Cardiac muscle cell (in vitro differentiated cells and primary cell): ENCODE measurements at regions not wholly inside any gene's neighbourhood (a gene's known extent, or its start where the extent isn't known, plus 50 kb on each side); places are given as distances from the start of the nearest gene placed in this dataset.
"Not testable (repeated sequence)": the region's sequence is repeated elsewhere in the genome, so short reads cannot be mapped to it uniquely, and the experiment has no call there.

Experiments used
- DNase-seq, 2 donors: peaks; one replicate each; pipeline versions ENCODE4 v3.0.0 to v3.0.0-alpha.2; 2010 to 2017; ENCODE audit warnings: low read depth in 1 of 2, low spot score in 1 of 2
- H3K27ac ChIP-seq: fragments of 200-600 bp; sonication (generic); 2 replicates; pipeline ENCODE4 v1.5.1; 2016
- H3K27me3 ChIP-seq: fragments of 200-600 bp; sonication (generic); 2 replicates; pipeline ENCODE4 v1.6.0; 2016; ENCODE audit warnings: control low read depth
- H3K36me3 ChIP-seq: fragments of 200-600 bp; sonication (generic); 2 replicates; pipeline ENCODE4 v1.5.1; 2016; ENCODE audit warnings: control low read depth
- H3K4me1 ChIP-seq: fragments of 200-600 bp; sonication (generic); 2 replicates; pipeline ENCODE4 v1.8.1; 2017; ENCODE audit warnings: low read depth, mild to moderate bottlenecking, mixed run types
- H3K4me3 ChIP-seq: fragments of 200-600 bp; sonication (generic); 2 replicates; pipeline ENCODE4 v1.5.1; 2016; ENCODE audit warnings: mild to moderate bottlenecking
- H3K9me3 ChIP-seq: fragments of 200-600 bp; sonication (generic); 2 replicates; pipeline ENCODE4 v1.5.1; 2017; ENCODE audit warnings: low read depth, mild to moderate bottlenecking, control low read depth
- TF ChIP-seq, protein P1 (sequence below): IDR thresholded peaks from 2 replicates; pipeline ENCODE4 v1.5.1; 2012; ENCODE audit warnings: low read depth, mild to moderate bottlenecking, low read length

DNA sequence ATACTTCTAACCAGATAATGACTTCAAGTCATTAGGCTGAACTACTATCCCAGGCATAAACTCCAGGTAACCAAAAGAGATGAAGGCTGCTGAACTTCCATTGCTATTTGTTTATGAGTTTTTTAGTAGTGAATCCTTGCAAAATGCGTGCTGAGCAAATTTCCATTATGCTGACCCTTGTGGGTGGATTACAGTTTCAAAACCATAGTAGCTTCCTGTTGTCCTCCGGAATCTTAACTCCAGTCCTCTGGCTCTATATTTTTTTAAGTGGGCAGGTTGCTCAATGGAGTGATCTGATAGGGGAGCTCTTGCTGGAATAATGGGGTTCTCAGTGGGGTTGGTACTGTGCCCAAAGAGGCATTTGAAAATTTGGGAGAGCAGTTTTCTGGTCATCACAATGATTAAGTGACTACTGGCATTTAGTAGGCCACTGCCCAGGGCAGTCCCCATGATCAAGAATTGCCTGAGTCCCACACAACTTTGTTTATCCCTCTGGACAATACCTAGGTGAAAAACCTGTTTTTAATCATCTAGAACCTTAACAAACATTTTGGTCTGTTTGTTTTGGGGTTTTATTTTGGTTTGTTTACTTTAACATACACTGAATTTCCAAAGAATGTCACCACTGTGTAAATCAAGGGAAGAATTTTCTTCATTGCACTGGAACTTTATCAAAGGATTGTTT lies 302.3 kb upstream of the GATB start:
- H3K36me3 ChIP-seq, result no peaks in the 10 kb centered on the region
- H3K9me3 ChIP-seq, result no peaks in the 10 kb centered on the region
- no peaks in the 10 kb centered on the region for H3K27me3 ChIP-seq
- H3K4me1 ChIP-seq, result peaks cover 11% of the 10 kb centered on the region
- H3K27ac ChIP-seq, result no peak overlapping the region
- no peak overlapping the region for H3K4me3 ChIP-seq
- TF ChIP-seq, protein P1, sequence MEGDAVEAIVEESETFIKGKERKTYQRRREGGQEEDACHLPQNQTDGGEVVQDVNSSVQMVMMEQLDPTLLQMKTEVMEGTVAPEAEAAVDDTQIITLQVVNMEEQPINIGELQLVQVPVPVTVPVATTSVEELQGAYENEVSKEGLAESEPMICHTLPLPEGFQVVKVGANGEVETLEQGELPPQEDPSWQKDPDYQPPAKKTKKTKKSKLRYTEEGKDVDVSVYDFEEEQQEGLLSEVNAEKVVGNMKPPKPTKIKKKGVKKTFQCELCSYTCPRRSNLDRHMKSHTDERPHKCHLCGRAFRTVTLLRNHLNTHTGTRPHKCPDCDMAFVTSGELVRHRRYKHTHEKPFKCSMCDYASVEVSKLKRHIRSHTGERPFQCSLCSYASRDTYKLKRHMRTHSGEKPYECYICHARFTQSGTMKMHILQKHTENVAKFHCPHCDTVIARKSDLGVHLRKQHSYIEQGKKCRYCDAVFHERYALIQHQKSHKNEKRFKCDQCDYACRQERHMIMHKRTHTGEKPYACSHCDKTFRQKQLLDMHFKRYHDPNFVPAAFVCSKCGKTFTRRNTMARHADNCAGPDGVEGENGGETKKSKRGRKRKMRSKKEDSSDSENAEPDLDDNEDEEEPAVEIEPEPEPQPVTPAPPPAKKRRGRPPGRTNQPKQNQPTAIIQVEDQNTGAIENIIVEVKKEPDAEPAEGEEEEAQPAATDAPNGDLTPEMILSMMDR, result no peak
- DNase-seq, result no peak

- no peaks in the 10 kb centered on the region for H3K36me3 ChIP-seq
- H3K9me3 ChIP-seq, result no peaks in the 10 kb centered on the region
- H3K27ac ChIP-seq, result no peak overlapping the region
- H3K4me3 ChIP-seq, result no peak overlapping the region
- DNase-seq, result no peak
- H3K27me3 ChIP-seq, result peaks cover 6% of the 10 kb centered on the region
- TF ChIP-seq, protein P1, result no peak
- H3K4me1 ChIP-seq, result no peaks in the 10 kb centered on the region
Measured at GRCh38 chr4:152054731-152055130, 293.9 kb upstream of the GATB start.

GRCh38 chr4:152052451-152053057 lies 291.7 kb upstream of the GATB start:
- TF ChIP-seq, protein P1, result no peak
- Histone ChIP-seq H3K4me3 (no peak overlapping the region), H3K36me3 (no peaks in the 10 kb centered on the region), H3K27me3 (peaks cover 6% of the 10 kb centered on the region), H3K9me3 (no peaks in the 10 kb centered on the region), H3K27ac (no peak overlapping the region), H3K4me1 (no peaks in the 10 kb centered on the region)
- DNase-seq, result peak in 1 of 2 donors; percentile 41

DNA sequence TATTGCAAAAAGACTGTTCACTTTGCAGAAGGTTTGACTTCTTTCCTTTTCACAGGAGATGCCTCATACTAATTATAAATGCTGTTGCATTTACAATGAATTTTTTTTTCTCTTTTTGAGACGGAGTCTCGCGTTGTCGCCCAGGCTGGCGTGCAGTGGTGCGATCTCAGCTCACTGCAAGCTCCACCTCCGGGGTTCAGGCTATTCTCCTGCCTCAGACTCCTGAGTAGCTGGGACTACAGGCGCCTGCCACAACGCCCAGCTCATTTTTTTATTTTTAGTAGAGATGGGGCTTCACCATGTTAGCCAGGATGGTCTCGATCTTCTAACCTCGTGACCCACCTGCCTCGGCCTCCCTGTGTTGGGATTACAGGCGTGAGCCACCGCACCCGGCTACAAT lies 290.5 kb upstream of the GATB start:
- not testable (repeated sequence) for H3K27ac ChIP-seq, H3K27me3 ChIP-seq, H3K9me3 ChIP-seq, H3K36me3 ChIP-seq, H3K4me3 ChIP-seq, H3K4me1 ChIP-seq, DNase-seq

GRCh38 chr4:152050106-152050505 lies 289.3 kb upstream of the GATB start:
- H3K27me3 ChIP-seq, result peaks cover 6% of the 10 kb centered on the region
- H3K4me3 ChIP-seq, result no peak overlapping the region
- H3K36me3 ChIP-seq, result no peaks in the 10 kb centered on the region
- DNase-seq, result no peak
- TF ChIP-seq, protein P1, result no peak
- no peaks in the 10 kb centered on the region for H3K9me3 ChIP-seq
- H3K27ac ChIP-seq, result no peak overlapping the region
- no peaks in the 10 kb centered on the region for H3K4me1 ChIP-seq

- no peaks in the 10 kb centered on the region for H3K4me1 ChIP-seq
- H3K36me3 ChIP-seq, result no peaks in the 10 kb centered on the region
- DNase-seq, result no peak
- H3K27me3 ChIP-seq, result no peaks in the 10 kb centered on the region
- TF ChIP-seq, protein P1, result no peak
- no peak overlapping the region for H3K27ac ChIP-seq
- H3K4me3 ChIP-seq, result no peak overlapping the region
- no peaks in the 10 kb centered on the region for H3K9me3 ChIP-seq
Measured at GRCh38 chr4:152047451-152047850, 286.6 kb upstream of the GATB start.
